Peyer's patch (tissue), 4 donors: ENCODE measurements at regions not wholly inside any gene's neighbourhood (a gene's known extent, or its start where the extent isn't known, plus 50 kb on each side); places are given as distances from the start of the nearest gene placed in this dataset.

ENCODE experiments used
- DNase-seq, 3 donors: peaks; one replicate each; pipeline ENCODE4 v3.0.0-alpha.2; 2017 to 2019
- H3K27ac ChIP-seq, 4 donors: fragments of 200-600 bp; sonication (generic); one replicate each; pipeline ENCODE4 v1.5.1; 2016 to 2019
- H3K27me3 ChIP-seq, 2 donors: fragments of 200-600 bp; sonication (generic); one replicate each; pipeline ENCODE4 v1.5.1; 2019
- H3K36me3 ChIP-seq, 3 donors: fragments of 200-600 bp; sonication (generic); one replicate each; pipeline ENCODE4 v1.5.1; 2016 to 2019
- H3K4me1 ChIP-seq, 4 donors: fragments of 200-600 bp; sonication (generic); one replicate each; pipeline ENCODE4 v1.5.1; 2016 to 2019
- H3K4me3 ChIP-seq, 4 donors: fragments of 200-600 bp; sonication (generic); 1 replicate in 3 of 4; 2 replicates in 1 of 4; pipeline ENCODE4 v1.5.1; 2016 to 2019; ENCODE audit warnings: mild to moderate bottlenecking in 1 of 4
- H3K9me3 ChIP-seq, 4 donors: fragments of 200-600 bp; sonication (generic); one replicate each; pipeline ENCODE4 v1.5.1; 2016 to 2019; ENCODE audit warnings: mild to moderate bottlenecking in 1 of 4
- POLR2A ChIP-seq, 2 donors: fragments of 450-650 bp; IDR thresholded peaks; one replicate each; pipeline ENCODE4 v1.5.1; 2017; ENCODE audit warnings: antibody characterized with exemption in 2 of 2, mild to moderate bottlenecking in 2 of 2, moderate library complexity in 2 of 2
- TF ChIP-seq, protein P1 (sequence below), 6 experiments: fragments of 450-650 bp in 4 of 6; fragments of 200-600 bp in 2 of 6; sonication (generic) in 1 of 6; IDR thresholded peaks; one replicate each; pipeline ENCODE4 v1.5.1; 2017 to 2019; ENCODE audit warnings: antibody characterized with exemption in 6 of 6, mild to moderate bottlenecking in 3 of 6, moderate library complexity in 1 of 6

DNA sequence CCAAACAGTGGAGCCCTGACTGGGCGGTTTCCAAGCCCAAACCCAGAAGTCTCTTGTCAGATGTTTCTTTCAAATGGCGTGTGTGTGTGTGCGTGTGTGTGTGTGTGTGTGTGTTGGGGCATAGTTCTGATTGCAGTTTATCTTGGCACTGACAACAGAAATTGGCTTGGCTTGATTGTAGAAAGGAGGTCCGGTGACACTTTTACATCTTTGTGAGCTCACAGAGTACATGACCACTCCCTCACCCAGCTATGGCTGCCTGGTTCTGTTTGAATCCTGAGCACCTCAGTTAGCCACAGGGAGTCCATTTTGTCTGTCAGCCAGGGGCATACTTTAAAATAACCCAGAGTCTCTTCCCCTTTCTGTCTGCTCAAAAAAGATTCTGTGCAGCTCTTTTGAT lies 276.3 kb downstream of the CD83 start:
- H3K27ac ChIP-seq = no peak overlapping the region
- no peaks in the 10 kb centered on the region for H3K9me3 ChIP-seq
- no peaks in the 10 kb centered on the region for H3K36me3 ChIP-seq
- no peak for TF ChIP-seq POLR2A (IDR thresholded peaks at IDR 0.05)
- TF ChIP-seq, protein P1, sequence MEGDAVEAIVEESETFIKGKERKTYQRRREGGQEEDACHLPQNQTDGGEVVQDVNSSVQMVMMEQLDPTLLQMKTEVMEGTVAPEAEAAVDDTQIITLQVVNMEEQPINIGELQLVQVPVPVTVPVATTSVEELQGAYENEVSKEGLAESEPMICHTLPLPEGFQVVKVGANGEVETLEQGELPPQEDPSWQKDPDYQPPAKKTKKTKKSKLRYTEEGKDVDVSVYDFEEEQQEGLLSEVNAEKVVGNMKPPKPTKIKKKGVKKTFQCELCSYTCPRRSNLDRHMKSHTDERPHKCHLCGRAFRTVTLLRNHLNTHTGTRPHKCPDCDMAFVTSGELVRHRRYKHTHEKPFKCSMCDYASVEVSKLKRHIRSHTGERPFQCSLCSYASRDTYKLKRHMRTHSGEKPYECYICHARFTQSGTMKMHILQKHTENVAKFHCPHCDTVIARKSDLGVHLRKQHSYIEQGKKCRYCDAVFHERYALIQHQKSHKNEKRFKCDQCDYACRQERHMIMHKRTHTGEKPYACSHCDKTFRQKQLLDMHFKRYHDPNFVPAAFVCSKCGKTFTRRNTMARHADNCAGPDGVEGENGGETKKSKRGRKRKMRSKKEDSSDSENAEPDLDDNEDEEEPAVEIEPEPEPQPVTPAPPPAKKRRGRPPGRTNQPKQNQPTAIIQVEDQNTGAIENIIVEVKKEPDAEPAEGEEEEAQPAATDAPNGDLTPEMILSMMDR (IDR thresholded peaks at IDR 0.05) = no peak
- H3K4me3 ChIP-seq = no peak overlapping the region
- no peak for DNase-seq
- peaks cover 0 to 4% (median 0%) of the 10 kb centered on the region in 4 donors for H3K4me1 ChIP-seq
- H3K27me3 ChIP-seq = no peaks in the 10 kb centered on the region

DNA sequence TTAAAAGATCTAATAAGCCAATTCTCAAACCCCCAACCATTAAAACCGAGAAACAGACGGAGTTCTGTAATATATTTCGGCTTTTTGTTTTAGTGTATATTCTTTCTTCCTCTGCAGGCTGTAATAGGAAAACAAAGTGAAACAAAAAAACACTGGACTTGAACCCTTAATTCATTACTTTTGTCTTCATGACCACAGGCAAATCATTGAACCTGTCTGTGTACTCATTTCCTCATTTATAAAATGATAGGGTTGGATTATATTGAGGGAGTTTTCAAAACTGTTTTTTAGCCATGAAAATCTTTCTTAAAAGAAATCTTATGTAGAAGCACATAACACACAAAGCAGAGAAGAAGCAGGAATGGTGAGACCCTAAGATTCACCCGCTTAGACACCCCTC lies 278.8 kb downstream of the CD83 start:
- H3K27me3 ChIP-seq = no peaks in the 10 kb centered on the region
- TF ChIP-seq, protein P1 (IDR thresholded peaks at IDR 0.05) = no peak
- TF ChIP-seq POLR2A (IDR thresholded peaks at IDR 0.05) = no peak
- H3K4me3 ChIP-seq = no peak overlapping the region
- H3K9me3 ChIP-seq = no peaks in the 10 kb centered on the region
- no peak overlapping the region for H3K27ac ChIP-seq
- no peak for DNase-seq
- peaks cover 0 to 4% (median 0%) of the 10 kb centered on the region in 4 donors for H3K4me1 ChIP-seq
- H3K36me3 ChIP-seq = no peaks in the 10 kb centered on the region

DNA sequence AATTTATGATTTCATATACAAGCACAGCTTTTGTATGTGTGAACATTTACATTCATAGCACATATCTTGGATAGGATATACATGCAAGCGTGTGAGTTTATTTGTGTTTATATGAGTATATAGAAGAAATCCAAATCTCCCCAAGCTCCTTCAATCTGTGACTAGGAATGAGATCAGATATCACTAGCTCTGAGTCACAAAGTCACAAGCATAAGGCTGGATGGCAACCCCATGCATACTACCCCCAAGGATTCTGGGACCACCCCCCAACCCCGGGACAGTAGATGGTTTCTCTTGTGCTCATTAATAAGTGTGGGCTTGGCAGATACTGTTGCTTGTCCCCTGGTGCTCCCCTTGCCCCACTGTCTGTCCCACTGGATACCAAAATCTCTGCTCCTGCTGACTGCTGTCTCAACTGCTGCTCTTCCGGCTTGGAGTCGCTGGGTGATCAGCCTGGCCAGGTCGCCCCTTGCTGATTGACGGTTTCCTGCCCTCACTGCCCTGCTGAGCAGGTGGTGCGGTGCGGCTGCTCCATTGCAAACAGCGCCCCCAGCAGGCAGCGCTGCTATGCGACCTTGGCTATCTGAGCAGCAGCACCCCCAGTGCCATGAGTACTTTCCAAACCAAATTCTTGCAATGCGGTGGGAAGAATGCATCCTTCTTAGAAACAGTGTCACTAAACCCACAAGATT lies 279.4 kb downstream of the CD83 start:
- DNase-seq = peak in 2 of 3 donors; percentile 71 to 73
- no peaks in the 10 kb centered on the region for H3K27me3 ChIP-seq
- peaks cover 0 to 4% (median 0%) of the 10 kb centered on the region in 4 donors for H3K4me1 ChIP-seq
- no peaks in the 10 kb centered on the region for H3K36me3 ChIP-seq
- TF ChIP-seq, protein P1 (IDR thresholded peaks at IDR 0.05) = peak in 3 of 6 experiments; percentile 7 to 45 (median 24)
- no peak for TF ChIP-seq POLR2A (IDR thresholded peaks at IDR 0.05)
- H3K27ac ChIP-seq = no peak overlapping the region
- H3K9me3 ChIP-seq = no peaks in the 10 kb centered on the region
- no peak overlapping the region for H3K4me3 ChIP-seq

DNA sequence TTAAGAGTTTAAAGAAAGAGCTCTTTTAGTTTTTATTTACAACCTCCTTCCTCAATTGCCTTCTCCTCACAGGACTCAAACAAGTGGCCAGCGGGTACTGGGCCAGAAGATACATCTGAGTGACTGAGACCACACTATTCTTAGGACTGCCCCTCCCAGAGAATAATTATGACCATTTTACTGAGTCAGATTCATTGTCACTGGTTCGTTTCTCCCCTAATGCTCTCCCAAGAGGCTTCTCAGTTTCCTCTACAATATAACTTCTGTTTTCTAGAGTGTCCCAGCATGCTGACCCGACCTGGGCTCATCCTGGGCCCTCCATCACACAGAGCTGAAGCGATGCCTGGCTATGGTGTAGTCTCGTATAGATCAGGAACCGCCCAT lies 279.9 kb downstream of the CD83 start:
- Histone ChIP-seq H3K9me3 (no peaks in the 10 kb centered on the region), H3K27me3 (no peaks in the 10 kb centered on the region), H3K36me3 (no peaks in the 10 kb centered on the region), H3K4me3 (no peak overlapping the region), H3K4me1 (peaks cover 0 to 4% (median 0%) of the 10 kb centered on the region in 4 donors), H3K27ac (no peak overlapping the region)
- no peak for TF ChIP-seq POLR2A (IDR thresholded peaks at IDR 0.05)
- TF ChIP-seq, protein P1 (IDR thresholded peaks at IDR 0.05) = no peak
- no peak for DNase-seq

DNA sequence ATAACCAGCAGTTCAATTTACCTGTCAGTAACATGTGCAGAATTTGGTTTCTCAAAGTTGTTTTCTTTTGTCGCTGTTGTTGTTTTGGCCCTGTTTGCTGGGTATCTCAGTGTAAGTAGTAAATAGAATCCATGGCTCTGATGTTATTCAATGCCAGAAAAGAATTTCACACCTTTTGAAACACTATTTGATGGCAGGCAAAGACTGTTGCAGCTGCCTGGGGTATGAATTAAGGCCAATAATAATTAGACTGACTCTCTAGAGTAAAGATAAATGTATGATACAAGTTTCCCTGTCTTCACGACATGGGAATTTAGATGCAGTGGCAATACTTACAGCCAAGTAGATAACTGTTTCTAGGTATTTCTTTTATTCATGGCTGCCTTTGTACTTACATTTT lies 281.4 kb downstream of the CD83 start:
- Histone ChIP-seq H3K4me3 (no peak overlapping the region), H3K27ac (no peak overlapping the region), H3K4me1 (peaks cover 0 to 4% (median 0%) of the 10 kb centered on the region in 4 donors), H3K36me3 (no peaks in the 10 kb centered on the region), H3K27me3 (no peaks in the 10 kb centered on the region), H3K9me3 (no peaks in the 10 kb centered on the region)
- DNase-seq = no peak
- no peak for TF ChIP-seq POLR2A (IDR thresholded peaks at IDR 0.05)
- TF ChIP-seq, protein P1 (IDR thresholded peaks at IDR 0.05) = no peak
